Stomach (tissue), 4 donors: ENCODE measurements at regions not wholly inside any gene's neighbourhood (a gene's known extent, or its start where the extent isn't known, plus 50 kb on each side); places are given as distances from the start of the nearest gene placed in this dataset.

Experiments
- CTCF ChIP-seq, 7 experiments: fragments of 450-650 bp in 4 of 7; fragments of 200-600 bp in 3 of 7; sonication (generic) in 3 of 7; IDR thresholded peaks; one replicate each; pipeline ENCODE4 v1.5.1; 2016 to 2019; ENCODE audit warnings: antibody characterized with exemption in 7 of 7, control low read depth in 2 of 7, mild to moderate bottlenecking in 1 of 7
- EP300 ChIP-seq: sonication (generic); formaldehyde crosslinking; IDR thresholded peaks from one replicate; pipeline ENCODE4 v1.6.1; 2017; ENCODE audit warnings: antibody characterized with exemption
- POLR2A ChIP-seq, 4 donors: fragments of 450-650 bp; IDR thresholded peaks; one replicate each; pipeline ENCODE4 v1.6.1; 2016; ENCODE audit warnings: antibody characterized with exemption in 4 of 4, control low read depth in 2 of 4, mild to moderate bottlenecking in 1 of 4, moderate library complexity in 1 of 4
- POLR2AphosphoS5 ChIP-seq, 3 donors: sonication (generic); formaldehyde crosslinking; IDR thresholded peaks; one replicate each; pipeline ENCODE4 v1.6.1; 2016; ENCODE audit warnings: antibody characterized with exemption in 3 of 3

- TF ChIP-seq POLR2A (IDR thresholded peaks at IDR 0.05), result no peak
- TF ChIP-seq CTCF (IDR thresholded peaks at IDR 0.05), result no peak
- no peak for TF ChIP-seq EP300
- TF ChIP-seq POLR2AphosphoS5 (IDR thresholded peaks at IDR 0.05), result no peak
Measured at GRCh38 chr13:59384154-59384553, 779.6 kb downstream of the DIAPH3 start.
